IPS-NIHi11 (cell line): ENCODE measurements at regions not wholly inside any gene's neighbourhood (a gene's known extent, or its start where the extent isn't known, plus 50 kb on each side); places are given as distances from the start of the nearest gene placed in this dataset.
"Not testable (repeated sequence)": the region's sequence is repeated elsewhere in the genome, so short reads cannot be mapped to it uniquely, and the experiment has no call there.

Experiments
- DNase-seq: peaks from one replicate; pipeline ENCODE4 v3.0.0; 2012; ENCODE audit warnings: mixed read lengths, low spot score

DNA sequence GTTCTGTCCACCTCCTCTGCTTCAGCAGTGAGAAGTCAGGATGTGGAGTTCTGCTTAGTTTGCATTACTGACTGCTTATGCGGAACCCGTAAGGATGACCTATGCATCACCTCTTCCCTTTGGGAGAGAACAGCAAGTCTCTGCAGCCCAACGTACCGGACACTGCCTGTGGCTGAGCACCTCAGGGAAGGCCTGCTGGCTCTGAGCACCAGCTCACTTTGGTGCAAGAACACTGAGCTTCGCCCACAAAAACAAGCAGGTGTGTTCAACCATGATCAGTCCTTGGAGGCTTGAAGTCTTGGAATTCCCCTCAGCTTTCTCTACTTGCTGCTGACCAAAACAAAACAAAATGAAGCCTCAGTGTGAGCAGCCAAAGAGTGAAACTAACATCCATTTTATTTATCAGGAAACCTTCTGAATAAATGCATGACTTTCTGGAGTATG, 52.7 kb upstream of the NCK2 start:
- DNase-seq = no peak

DNA sequence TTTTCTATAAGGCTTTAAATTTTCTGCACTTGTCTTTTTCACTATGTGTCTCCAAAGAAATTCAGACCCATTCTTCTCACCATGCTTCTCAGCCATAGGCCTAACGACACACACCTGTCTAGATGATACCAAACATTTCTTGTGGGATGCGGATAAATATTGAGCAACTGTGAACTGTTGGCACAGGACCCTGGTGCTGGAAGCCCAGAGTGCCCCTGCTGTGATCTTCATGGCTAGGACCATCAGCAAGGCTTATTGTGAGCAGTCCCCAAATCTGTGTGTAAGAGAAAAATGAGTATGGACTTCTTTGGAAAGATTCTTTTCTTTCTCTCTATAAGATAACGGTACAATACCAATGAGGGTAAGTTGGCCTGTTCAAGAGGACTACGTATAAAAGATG, 54.1 kb upstream of the NCK2 start:
- no peak for DNase-seq

GRCh38 chr2:105689484-105689883, 55.2 kb upstream of the NCK2 start:
- DNase-seq = no peak

GRCh38 chr2:105688946-105689345, 55.8 kb upstream of the NCK2 start:
- DNase-seq = no peak

GRCh38 chr2:105686588-105686987, 58.1 kb upstream of the NCK2 start:
- no peak for DNase-seq

DNA sequence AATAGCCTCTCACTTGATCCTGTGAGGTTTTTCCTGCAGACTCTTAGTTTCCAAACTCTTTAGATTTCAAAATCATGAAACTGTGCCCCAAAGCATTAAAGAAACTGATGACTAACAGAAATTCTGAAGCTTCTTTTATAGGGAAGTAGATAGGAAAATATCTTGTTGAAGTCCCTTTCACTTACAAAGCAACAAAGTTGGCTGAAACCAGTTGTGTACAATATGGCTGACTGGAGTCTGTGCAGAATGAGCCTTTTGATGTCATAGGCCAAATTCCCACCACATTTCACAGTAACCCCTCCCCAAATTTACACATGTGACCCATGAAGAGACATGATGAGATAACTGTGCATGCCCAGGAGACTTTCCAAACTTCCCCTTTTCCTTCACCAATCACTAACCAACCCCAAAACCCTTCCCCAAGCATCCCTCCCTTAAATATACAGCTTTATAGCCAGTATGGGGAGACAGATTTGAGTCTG, 61.7 kb upstream of the NCK2 start:
- no peak for DNase-seq

DNA sequence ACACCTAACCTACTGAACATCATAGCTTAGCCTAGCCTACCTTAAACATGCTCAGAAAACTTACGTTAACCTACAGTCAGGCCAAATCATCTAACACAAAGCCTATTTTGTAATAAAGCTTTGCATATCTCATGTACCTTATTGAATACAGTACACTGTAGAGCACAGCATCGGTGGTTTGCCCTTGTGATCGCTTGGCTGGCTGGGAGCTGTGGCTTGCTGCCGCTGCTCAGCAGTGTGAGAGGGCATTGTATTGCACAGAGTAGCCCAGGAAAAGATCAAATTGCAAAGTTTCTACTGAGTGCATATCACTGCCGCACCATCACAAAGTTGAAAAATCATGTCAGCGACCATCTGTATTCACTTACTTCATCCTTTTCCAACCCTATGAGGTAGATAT, 62.3 kb upstream of the NCK2 start:
- no peak for DNase-seq

GRCh38 chr2:105681927-105682326, 62.8 kb upstream of the NCK2 start:
- no peak for DNase-seq

- no peak for DNase-seq
Observed at GRCh38 chr2:105680357-105680756, 64.4 kb upstream of the NCK2 start.

- no peak for DNase-seq
Observed at GRCh38 chr2:105678346-105678745, 66.4 kb upstream of the NCK2 start.

DNA sequence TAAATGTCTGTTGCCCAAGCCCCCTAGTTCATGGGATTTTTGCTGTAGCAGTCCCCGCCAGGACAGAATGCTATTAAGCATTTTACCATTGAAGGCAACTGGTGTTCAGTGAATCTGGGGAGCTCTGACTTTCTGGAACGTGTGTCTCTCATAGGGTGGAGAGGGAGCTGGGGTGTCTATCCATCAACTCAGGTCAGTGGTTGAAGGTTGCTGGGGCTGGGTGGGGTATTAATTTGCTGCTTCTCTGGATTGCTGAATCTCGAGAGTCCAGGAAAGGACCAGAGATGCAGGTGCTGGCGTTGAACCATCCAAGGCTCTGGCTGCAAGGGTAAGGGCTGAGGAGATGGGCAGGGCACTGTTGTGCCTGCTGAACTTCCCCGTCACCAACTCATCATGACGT, 66.8 kb upstream of the NCK2 start:
- no peak for DNase-seq

- no peak for DNase-seq
Observed at GRCh38 chr2:105675841-105676240, 68.9 kb upstream of the NCK2 start.

GRCh38 chr2:105674859-105675541, 69.7 kb upstream of the NCK2 start:
- no peak for DNase-seq

DNA sequence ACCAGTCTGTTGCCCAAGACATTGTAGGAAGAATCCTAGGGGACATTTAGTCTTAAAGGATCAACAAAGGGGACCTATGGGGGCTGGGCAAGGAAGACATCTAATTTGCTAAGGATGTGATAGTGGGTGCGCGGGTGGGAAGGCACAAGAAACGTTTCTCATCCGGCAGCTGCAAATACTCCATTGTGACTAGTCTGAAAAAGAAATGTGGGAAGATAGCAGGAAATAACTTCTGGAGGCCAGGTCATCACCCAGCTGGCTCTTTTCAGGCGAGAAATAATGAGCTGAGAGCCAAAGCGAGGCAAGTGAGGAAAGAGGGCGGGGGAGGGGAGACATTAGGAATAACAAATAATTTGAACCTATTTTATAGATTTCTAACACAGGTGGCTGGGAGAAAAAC, 70.3 kb upstream of the NCK2 start:
- no peak for DNase-seq

DNA sequence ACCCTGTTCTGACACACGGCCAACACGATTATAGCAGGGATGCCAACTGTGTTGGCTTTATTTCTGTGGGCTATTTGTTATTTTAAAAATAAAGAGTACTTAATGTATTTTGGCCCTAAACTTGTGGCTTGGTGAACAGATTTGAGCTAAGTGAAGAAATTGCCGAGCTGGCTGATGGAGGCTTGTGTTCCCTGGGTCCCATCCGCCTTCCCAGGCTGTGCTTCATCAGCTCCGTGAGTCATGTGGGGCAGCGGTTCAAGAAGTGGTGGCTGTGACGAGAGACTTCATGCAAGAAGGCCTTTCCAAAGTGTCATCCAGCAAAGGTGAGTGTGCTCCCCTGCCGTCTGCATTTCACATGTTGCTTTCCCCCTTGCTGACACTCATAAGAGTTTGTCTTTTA, 73.6 kb upstream of the NCK2 start:
- DNase-seq = no peak

- DNase-seq = no peak
Observed at GRCh38 chr2:105669384-105669891, 75.3 kb upstream of the NCK2 start.

GRCh38 chr2:105665480-105665879, 79.2 kb upstream of the NCK2 start:
- DNase-seq = no peak

DNA sequence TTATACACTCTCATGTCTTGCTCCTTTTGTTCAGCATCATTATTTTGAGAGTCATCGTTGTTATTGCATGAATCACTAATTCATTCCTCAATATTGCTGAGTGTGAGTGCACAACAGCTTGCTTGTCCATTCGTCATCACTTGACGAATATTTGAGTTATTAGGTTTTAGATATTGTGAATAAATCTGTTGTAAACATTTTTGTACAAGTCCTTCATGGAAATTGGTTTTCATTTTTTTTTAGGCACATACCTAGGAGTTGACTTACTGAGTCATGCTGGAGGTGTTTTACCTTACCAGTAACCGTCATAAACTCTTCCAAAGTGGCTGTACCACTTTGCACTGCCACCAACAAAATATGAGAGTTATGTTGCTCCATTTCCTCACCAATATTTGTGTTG, 84.2 kb upstream of the NCK2 start:
- DNase-seq = no peak

GRCh38 chr2:105655723-105656606, 88.7 kb upstream of the NCK2 start:
- DNase-seq = not testable (repeated sequence)

DNA sequence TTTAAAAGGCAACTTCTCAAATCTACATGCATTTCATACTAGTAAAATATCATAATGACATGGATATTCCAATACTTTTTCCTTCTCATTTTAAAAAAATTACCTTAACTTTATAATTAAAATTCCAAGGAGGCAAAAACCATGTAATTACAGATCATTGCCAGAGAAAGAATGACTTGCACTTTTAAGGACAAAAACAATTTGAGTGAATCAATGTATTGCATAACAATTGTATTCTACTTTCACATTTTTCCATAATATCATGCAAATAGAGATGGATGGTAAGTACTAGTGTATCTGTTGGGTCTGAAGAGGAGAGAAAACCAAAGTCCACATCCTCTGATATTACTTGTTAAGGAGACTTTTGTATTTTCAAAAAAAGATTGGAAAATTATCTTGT, 89.5 kb upstream of the NCK2 start:
- DNase-seq = no peak

DNA sequence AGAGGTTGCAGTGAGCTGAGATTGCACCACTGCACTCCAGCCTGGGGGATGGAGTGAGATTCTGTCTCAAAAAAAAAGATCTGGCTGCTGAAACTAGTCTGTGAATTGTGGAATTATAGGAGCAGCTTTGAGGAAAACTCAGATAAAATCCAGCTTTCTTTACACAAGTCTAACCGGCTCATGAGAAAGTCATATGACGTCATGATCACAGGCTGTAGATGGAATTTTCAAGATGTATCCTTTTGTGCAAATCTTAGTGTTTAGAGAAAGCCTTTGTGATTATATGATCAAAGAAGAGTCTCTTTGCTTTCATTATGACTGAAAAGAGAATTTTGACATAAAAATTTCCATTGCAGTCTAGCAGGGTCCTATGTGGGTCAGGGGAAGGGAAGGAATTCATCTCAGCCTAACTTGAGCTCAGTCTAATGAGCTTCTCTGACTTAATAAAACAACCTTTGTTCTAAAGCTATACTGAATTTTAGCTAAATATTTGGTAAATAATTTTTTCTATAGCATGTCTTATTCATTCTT, 90.2 kb upstream of the NCK2 start:
- DNase-seq = no peak

- DNase-seq = no peak
Observed at GRCh38 chr2:105653302-105653701, 91.4 kb upstream of the NCK2 start.
